ENCODE measurements at regions not wholly inside any gene's neighbourhood (a gene's known extent, or its start where the extent isn't known, plus 50 kb on each side); places are given as distances from the start of the nearest gene placed in this dataset.

DNA sequence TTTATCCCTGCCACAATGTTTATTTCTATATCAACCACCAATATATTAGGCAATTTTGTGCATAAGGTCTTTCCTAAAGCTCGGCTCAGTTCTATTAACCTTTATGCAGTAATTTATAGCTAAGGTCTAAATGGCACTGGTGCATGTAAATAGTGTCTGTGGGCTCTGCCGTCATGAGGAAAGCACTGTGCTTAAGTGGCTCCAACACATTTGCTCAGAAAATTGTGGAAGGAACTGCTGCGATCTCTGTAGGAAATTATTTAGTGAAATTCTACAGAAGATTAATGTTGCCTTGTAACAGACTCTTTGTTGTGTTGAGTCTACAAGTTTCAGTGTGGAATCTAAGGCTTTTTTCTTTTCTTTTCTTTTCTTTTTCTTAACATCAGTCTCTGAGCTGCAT, 54.0 kb upstream of the EGLN3 start:
- DNase-seq (no peak), ATAC-seq (replicated peaks) (no peak)
- Mint-ChIP-seq H3K27ac (no peak overlapping the region), H3K27me3 (no peaks in the 10 kb centered on the region), H3K36me3 (ENCODE audit: insufficient read depth) (no peaks in the 10 kb centered on the region), H3K9me3 (peaks cover 5 to 8% of the 10 kb centered on the region in 2 donors), H3K4me1 (ENCODE audit: low read depth in 2 of 2) (peaks cover 0 to 4% of the 10 kb centered on the region in 2 donors), H3K4me3 (no peak overlapping the region)

DNA sequence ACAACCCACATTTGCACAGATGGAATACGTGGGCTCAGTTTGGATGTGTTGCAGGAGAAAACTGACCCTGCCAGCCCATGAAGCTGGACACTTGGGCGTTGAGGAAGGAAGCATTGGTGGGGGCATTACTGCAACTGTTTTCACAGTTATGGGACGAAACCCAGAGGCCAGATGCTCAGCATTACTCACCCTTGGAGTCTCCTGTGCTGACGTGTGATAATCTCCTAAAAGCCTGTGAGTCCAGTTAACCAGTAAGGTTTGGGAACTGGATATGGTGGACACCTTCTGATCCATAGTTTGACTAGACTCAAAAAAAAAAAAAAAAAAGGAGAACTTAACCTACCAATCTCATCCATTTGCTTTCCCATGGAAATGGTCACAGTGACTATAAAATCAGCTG, 52.8 kb upstream of the EGLN3 start:
- DNase-seq (no peak), ATAC-seq (replicated peaks) (no peak)
- Mint-ChIP-seq H3K4me1 (ENCODE audit: low read depth in 2 of 2) (peaks cover 0 to 4% of the 10 kb centered on the region in 2 donors), H3K36me3 (ENCODE audit: insufficient read depth) (no peaks in the 10 kb centered on the region), H3K27ac (no peak overlapping the region), H3K4me3 (no peak overlapping the region), H3K9me3 (peaks cover 5 to 8% of the 10 kb centered on the region in 2 donors), H3K27me3 (no peaks in the 10 kb centered on the region)

DNA sequence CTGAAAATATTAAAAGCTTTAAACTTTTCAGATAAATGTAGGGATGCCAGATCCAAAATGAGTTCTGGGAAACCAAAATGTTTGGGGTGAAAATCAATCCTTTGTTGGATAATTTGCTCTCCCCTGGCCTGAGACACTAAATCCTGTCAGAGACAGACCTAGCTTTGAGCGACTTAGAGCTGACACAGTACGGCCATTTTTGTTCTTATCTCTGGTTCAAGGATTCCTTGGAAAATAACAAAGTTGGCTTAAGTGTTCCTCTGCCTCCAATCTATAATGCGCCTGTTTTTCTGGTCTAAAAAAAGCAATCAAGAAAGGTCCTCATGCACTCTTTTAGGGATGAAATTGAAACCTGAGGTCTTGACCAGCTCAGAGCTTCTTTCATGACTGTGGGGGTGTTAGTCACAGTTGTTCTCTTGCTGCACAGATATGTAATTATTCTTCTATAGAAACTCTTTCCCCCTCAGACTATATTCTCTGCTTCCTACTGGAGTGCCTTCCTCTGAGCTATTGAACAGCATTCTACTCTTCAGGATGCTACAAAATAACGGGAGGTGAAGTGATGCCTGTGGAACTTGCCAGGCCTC, 52.3 kb upstream of the EGLN3 start:
- DNase-seq (no peak), ATAC-seq (replicated peaks) (no peak)
- Mint-ChIP-seq H3K27me3 (no peaks in the 10 kb centered on the region), H3K27ac (no peak overlapping the region), H3K4me3 (no peak overlapping the region), H3K4me1 (ENCODE audit: low read depth in 2 of 2) (peaks cover 0 to 4% of the 10 kb centered on the region in 2 donors), H3K36me3 (ENCODE audit: insufficient read depth) (no peaks in the 10 kb centered on the region), H3K9me3 (peaks cover 8% of the 10 kb centered on the region in 2 donors)

All from effector memory CD8-positive, alpha-beta T cell (primary cell).